HEK293 (cell line): ENCODE measurements at regions not wholly inside any gene's neighbourhood (a gene's known extent, or its start where the extent isn't known, plus 50 kb on each side); places are given as distances from the start of the nearest gene placed in this dataset.

Source experiments
- BCL6B ChIP-seq: fragments of 450-650 bp; formaldehyde crosslinking; IDR thresholded peaks from 2 replicates; pipeline ENCODE4 v1.5.1; 2017; ENCODE audit warnings: missing biosample characterization, missing genetic modification characterization
- PRDM10 ChIP-seq: fragments of 450-650 bp; formaldehyde crosslinking; IDR thresholded peaks from 2 replicates; pipeline ENCODE4 v1.5.1; 2016; ENCODE audit warnings: missing biosample characterization, missing genetic modification characterization
- TRIM28 ChIP-seq: IDR thresholded peaks from 2 replicates; pipeline ENCODE4 v1.6.1; 2011; ENCODE audit warnings: low read length, control low read depth, borderline replicate concordance
- WT1 ChIP-seq: fragments of 450-650 bp; formaldehyde crosslinking; IDR thresholded peaks from 2 replicates; pipeline ENCODE4 v1.5.1; 2016; ENCODE audit warnings: missing biosample characterization, missing genetic modification characterization
- ZBTB21 ChIP-seq: fragments of 450-650 bp; formaldehyde crosslinking; IDR thresholded peaks from 2 replicates; pipeline ENCODE4 v1.5.1; 2017; ENCODE audit warnings: missing biosample characterization, missing genetic modification characterization
- ZFP3 ChIP-seq: fragments of 450-650 bp; formaldehyde crosslinking; IDR thresholded peaks from 2 replicates; pipeline ENCODE4 v1.5.1; 2016; ENCODE audit warnings: low read depth, missing biosample characterization, missing genetic modification characterization
- ZNF121 ChIP-seq: fragments of 450-650 bp; formaldehyde crosslinking; IDR thresholded peaks from 2 replicates; pipeline ENCODE4 v1.5.1; 2016; ENCODE audit warnings: missing biosample characterization, missing genetic modification characterization
- ZNF184 ChIP-seq: fragments of 450-650 bp; IDR thresholded peaks from 2 replicates; pipeline ENCODE4 v1.5.1; 2018; ENCODE audit warnings: missing biosample characterization, mild to moderate bottlenecking, missing genetic modification characterization
- ZNF302 ChIP-seq: fragments of 450-650 bp; formaldehyde crosslinking; IDR thresholded peaks from 2 replicates; pipeline ENCODE4 v1.5.1; 2016; ENCODE audit warnings: missing biosample characterization, missing genetic modification characterization, low read depth
- ZNF335 ChIP-seq: fragments of 450-650 bp; formaldehyde crosslinking; conservative IDR thresholded peaks from 2 replicates; pipeline ENCODE4 v1.5.1; 2016; ENCODE audit warnings: missing biosample characterization, missing genetic modification characterization
- ZNF341 ChIP-seq: fragments of 450-650 bp; formaldehyde crosslinking; IDR thresholded peaks from 2 replicates; pipeline ENCODE4; 2016; ENCODE audit warnings: low read depth, missing biosample characterization, missing genetic modification characterization
- ZNF433 ChIP-seq: fragments of 450-650 bp; formaldehyde crosslinking; IDR thresholded peaks from 2 replicates; pipeline ENCODE4 v1.5.1; 2016; ENCODE audit warnings: missing biosample characterization, missing genetic modification characterization, low read depth
- ZNF501 ChIP-seq: fragments of 450-650 bp; formaldehyde crosslinking; IDR thresholded peaks from 2 replicates; pipeline ENCODE4 v1.5.1; 2016; ENCODE audit warnings: missing biosample characterization, missing genetic modification characterization
- ZNF610 ChIP-seq: fragments of 450-650 bp; formaldehyde crosslinking; IDR thresholded peaks from 2 replicates; pipeline ENCODE4 v1.5.1; 2016; ENCODE audit warnings: missing biosample characterization, missing genetic modification characterization, borderline replicate concordance
- ZNF785 ChIP-seq: fragments of 450-650 bp; formaldehyde crosslinking; IDR thresholded peaks from 2 replicates; pipeline ENCODE4 v1.5.1; 2016; ENCODE audit warnings: missing biosample characterization, missing genetic modification characterization
- ZNF843 ChIP-seq: fragments of 450-650 bp; formaldehyde crosslinking; IDR thresholded peaks from 2 replicates; pipeline ENCODE4 v1.5.1; 2016; ENCODE audit warnings: missing biosample characterization, missing genetic modification characterization
- ZXDB ChIP-seq: fragments of 450-650 bp; formaldehyde crosslinking; IDR thresholded peaks from 2 replicates; pipeline ENCODE4 v1.5.1; 2016; ENCODE audit warnings: missing biosample characterization, missing genetic modification characterization
- TF ChIP-seq, protein P1 (sequence below): fragments of 450-650 bp; formaldehyde crosslinking; IDR thresholded peaks from 2 replicates; pipeline ENCODE4 v1.5.1; 2016; ENCODE audit warnings: missing biosample characterization, missing genetic modification characterization
- TF ChIP-seq, protein P2 (sequence below): fragments of 450-650 bp; formaldehyde crosslinking; IDR thresholded peaks from 2 replicates; pipeline ENCODE4 v1.5.1; 2016; ENCODE audit warnings: missing biosample characterization, missing genetic modification characterization
- TF ChIP-seq, protein P3 (sequence below): fragments of 450-650 bp; formaldehyde crosslinking; IDR thresholded peaks from 2 replicates; pipeline ENCODE4 v1.5.1; 2016; ENCODE audit warnings: missing biosample characterization, missing genetic modification characterization
- TF ChIP-seq, protein P4 (sequence below): fragments of 450-650 bp; formaldehyde crosslinking; conservative IDR thresholded peaks from 2 replicates; pipeline ENCODE4 v1.5.1; 2016; ENCODE audit warnings: low read depth, missing biosample characterization, missing genetic modification characterization
- TF ChIP-seq, protein P5 (sequence below): fragments of 450-650 bp; formaldehyde crosslinking; IDR thresholded peaks from 2 replicates; pipeline ENCODE4 v1.5.1; 2016; ENCODE audit warnings: missing biosample characterization, missing genetic modification characterization

GRCh38 chr6:27693766-27694546, 218.2 kb downstream of the OR2B2 start (continued):
- TF ChIP-seq PRDM10 (tag by site-specific recombination) (peak; percentile 49), ZNF433 (tag by site-specific recombination) (no peak), ZFP3 (no peak), ZNF335 (peak; percentile 95), ZNF341 (no peak), TRIM28 (no peak), ZNF121 (tag by site-specific recombination) (no peak), ZNF610 (tag by site-specific recombination) (0 out of 2 replicates have a peak, but pooled peaks have one; percentile 29), ZBTB21 (peak; percentile 10; the same call in 1 of the 2 replicates), ZNF501 (peak; percentile 45; the same call in 1 of the 2 replicates), ZNF843 (tag by site-specific recombination) (0 out of 2 replicates have a peak, but pooled peaks have one; percentile 6), ZXDB (tag by site-specific recombination) (peak; percentile 66), ZNF302 (tag by site-specific recombination) (no peak), ZNF184 (tag by site-specific recombination) (no peak), BCL6B (no peak), ZNF785 (tag by site-specific recombination) (no peak), WT1 (tag by site-specific recombination) (0 out of 2 replicates have a peak, but pooled peaks have one; percentile 4)
- TF ChIP-seq, protein P1, sequence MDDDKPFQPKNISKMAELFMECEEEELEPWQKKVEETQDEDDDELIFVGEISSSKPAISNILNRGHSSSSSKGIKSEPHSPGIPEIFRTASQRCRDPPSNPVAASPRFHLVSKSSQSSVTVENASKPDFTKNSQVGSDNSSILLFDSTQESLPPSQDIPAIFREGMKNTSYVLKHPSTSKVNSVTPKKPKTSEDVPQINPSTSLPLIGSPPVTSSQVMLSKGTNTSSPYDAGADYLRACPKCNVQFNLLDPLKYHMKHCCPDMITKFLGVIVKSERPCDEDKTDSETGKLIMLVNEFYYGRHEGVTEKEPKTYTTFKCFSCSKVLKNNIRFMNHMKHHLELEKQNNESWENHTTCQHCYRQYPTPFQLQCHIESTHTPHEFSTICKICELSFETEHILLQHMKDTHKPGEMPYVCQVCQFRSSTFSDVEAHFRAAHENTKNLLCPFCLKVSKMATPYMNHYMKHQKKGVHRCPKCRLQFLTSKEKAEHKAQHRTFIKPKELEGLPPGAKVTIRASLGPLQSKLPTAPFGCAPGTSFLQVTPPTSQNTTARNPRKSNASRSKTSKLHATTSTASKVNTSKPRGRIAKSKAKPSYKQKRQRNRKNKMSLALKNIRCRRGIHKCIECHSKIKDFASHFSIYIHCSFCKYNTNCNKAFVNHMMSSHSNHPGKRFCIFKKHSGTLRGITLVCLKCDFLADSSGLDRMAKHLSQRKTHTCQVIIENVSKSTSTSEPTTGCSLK (tag by site-specific recombination) = no peak
- TF ChIP-seq, protein P2, sequence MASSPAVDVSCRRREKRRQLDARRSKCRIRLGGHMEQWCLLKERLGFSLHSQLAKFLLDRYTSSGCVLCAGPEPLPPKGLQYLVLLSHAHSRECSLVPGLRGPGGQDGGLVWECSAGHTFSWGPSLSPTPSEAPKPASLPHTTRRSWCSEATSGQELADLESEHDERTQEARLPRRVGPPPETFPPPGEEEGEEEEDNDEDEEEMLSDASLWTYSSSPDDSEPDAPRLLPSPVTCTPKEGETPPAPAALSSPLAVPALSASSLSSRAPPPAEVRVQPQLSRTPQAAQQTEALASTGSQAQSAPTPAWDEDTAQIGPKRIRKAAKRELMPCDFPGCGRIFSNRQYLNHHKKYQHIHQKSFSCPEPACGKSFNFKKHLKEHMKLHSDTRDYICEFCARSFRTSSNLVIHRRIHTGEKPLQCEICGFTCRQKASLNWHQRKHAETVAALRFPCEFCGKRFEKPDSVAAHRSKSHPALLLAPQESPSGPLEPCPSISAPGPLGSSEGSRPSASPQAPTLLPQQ (tag by site-specific recombination) = 0 out of 2 replicates have a peak, but pooled peaks have one; percentile 26
- TF ChIP-seq, protein P3, sequence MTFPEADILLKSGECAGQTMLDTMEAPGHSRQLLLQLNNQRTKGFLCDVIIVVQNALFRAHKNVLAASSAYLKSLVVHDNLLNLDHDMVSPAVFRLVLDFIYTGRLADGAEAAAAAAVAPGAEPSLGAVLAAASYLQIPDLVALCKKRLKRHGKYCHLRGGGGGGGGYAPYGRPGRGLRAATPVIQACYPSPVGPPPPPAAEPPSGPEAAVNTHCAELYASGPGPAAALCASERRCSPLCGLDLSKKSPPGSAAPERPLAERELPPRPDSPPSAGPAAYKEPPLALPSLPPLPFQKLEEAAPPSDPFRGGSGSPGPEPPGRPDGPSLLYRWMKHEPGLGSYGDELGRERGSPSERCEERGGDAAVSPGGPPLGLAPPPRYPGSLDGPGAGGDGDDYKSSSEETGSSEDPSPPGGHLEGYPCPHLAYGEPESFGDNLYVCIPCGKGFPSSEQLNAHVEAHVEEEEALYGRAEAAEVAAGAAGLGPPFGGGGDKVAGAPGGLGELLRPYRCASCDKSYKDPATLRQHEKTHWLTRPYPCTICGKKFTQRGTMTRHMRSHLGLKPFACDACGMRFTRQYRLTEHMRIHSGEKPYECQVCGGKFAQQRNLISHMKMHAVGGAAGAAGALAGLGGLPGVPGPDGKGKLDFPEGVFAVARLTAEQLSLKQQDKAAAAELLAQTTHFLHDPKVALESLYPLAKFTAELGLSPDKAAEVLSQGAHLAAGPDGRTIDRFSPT = no peak
- TF ChIP-seq, protein P4, sequence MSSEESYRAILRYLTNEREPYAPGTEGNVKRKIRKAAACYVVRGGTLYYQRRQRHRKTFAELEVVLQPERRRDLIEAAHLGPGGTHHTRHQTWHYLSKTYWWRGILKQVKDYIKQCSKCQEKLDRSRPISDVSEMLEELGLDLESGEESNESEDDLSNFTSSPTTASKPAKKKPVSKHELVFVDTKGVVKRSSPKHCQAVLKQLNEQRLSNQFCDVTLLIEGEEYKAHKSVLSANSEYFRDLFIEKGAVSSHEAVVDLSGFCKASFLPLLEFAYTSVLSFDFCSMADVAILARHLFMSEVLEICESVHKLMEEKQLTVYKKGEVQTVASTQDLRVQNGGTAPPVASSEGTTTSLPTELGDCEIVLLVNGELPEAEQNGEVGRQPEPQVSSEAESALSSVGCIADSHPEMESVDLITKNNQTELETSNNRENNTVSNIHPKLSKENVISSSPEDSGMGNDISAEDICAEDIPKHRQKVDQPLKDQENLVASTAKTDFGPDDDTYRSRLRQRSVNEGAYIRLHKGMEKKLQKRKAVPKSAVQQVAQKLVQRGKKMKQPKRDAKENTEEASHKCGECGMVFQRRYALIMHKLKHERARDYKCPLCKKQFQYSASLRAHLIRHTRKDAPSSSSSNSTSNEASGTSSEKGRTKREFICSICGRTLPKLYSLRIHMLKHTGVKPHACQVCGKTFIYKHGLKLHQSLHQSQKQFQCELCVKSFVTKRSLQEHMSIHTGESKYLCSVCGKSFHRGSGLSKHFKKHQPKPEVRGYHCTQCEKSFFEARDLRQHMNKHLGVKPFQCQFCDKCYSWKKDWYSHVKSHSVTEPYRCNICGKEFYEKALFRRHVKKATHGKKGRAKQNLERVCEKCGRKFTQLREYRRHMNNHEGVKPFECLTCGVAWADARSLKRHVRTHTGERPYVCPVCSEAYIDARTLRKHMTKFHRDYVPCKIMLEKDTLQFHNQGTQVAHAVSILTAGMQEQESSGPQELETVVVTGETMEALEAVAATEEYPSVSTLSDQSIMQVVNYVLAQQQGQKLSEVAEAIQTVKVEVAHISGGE (tag by site-specific recombination) = peak; percentile 85
- TF ChIP-seq, protein P5, sequence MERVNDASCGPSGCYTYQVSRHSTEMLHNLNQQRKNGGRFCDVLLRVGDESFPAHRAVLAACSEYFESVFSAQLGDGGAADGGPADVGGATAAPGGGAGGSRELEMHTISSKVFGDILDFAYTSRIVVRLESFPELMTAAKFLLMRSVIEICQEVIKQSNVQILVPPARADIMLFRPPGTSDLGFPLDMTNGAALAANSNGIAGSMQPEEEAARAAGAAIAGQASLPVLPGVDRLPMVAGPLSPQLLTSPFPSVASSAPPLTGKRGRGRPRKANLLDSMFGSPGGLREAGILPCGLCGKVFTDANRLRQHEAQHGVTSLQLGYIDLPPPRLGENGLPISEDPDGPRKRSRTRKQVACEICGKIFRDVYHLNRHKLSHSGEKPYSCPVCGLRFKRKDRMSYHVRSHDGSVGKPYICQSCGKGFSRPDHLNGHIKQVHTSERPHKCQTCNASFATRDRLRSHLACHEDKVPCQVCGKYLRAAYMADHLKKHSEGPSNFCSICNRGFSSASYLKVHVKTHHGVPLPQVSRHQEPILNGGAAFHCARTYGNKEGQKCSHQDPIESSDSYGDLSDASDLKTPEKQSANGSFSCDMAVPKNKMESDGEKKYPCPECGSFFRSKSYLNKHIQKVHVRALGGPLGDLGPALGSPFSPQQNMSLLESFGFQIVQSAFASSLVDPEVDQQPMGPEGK (tag by site-specific recombination) = peak; percentile 46
